ENCODE measurements at regions not wholly inside any gene's neighbourhood (a gene's known extent, or its start where the extent isn't known, plus 50 kb on each side); places are given as distances from the start of the nearest gene placed in this dataset.

DNA sequence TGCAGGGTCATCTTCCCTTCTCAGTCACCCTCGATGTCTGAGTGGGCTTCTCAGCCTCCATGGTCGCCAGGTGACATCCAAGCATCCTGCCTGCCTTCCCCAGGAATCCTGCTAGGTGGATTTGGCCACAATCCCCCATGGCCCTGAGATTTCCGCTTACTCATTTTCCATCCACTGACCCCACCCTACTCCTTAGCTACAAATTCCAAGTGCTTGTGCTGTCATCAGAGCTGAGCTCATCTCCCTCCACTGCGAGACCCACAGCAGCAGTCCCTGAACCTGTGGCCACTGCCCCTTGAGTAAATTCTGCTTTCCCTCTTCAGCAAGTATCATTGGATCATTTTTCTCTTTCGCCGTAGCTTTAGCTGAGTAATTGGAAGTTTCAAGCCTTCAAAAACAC lies 90.5 kb upstream of the ANKRD10 start:
- Mint-ChIP-seq H3K27ac (no peak overlapping the region), H3K4me1 (peaks cover 13% of the 10 kb centered on the region; the same call in 2 of the 3 replicates), H3K4me3 (no peak overlapping the region), H3K9me3 (no peaks in the 10 kb centered on the region), H3K36me3 (ENCODE audit: low read depth) (no peaks in the 10 kb centered on the region), H3K27me3 (ENCODE audit: insufficient read depth, low read depth, poor library complexity) (no peaks in the 10 kb centered on the region)
- Histone ChIP-seq H3F3A (replicated peaks; ENCODE audit: low read depth) (no peaks in the 10 kb centered on the region), H4K20me1 (replicated peaks; ENCODE audit: insufficient read depth) (no peaks in the 10 kb centered on the region), H3K4me1 (ENCODE audit: insufficient read depth) (no peaks in the 10 kb centered on the region; the same call in 1 of the 2 replicates), H3K36me3 (ENCODE audit: insufficient read depth) (no peaks in the 10 kb centered on the region), H3K27ac (ENCODE audit: low read depth) (no peak overlapping the region), H3K9me2 (ENCODE audit: insufficient read depth) (no peaks in the 10 kb centered on the region), H3K4me3 (no peak overlapping the region), H3K4me2 (no peak overlapping the region), H3K27me3 (ENCODE audit: insufficient read depth) (no peaks in the 10 kb centered on the region), H2AFZ (peak overlapping the region; percentile 96; the same call in 1 of the 2 replicates), H3K79me2 (replicated peaks; ENCODE audit: insufficient read depth) (no peaks in the 10 kb centered on the region)
- ATAC-seq (no peak), DNase-seq (ENCODE audit: low spot score) (no peak)
- TF ChIP-seq JUNB (IDR thresholded peaks at IDR 0.05; ENCODE audit: unreplicated experiment) (no peak), ZNF114 (CRISPR knock-in tag; IDR thresholded peaks at IDR 0.05) (no peak), STAT1 (IDR thresholded peaks at IDR 0.05; ENCODE audit: unreplicated experiment) (no peak), EZH2phosphoT487 (IDR thresholded peaks at IDR 0.05; ENCODE audit: unreplicated experiment) (no peak), NANOG (IDR thresholded peaks at IDR 0.05; ENCODE audit: borderline replicate concordance) (no peak), CREB1 (CRISPR knock-in tag; IDR thresholded peaks at IDR 0.05; ENCODE audit: low read depth) (no peak), ZNF331 (CRISPR knock-in tag; IDR thresholded peaks at IDR 0.05; ENCODE audit: low read depth) (no peak), EZH2 (IDR thresholded peaks at IDR 0.05; ENCODE audit: low read depth, unreplicated experiment) (no peak), POLR2AphosphoS5 (IDR thresholded peaks at IDR 0.05; ENCODE audit: low read depth) (no peak)
- TF ChIP-seq, protein P1, sequence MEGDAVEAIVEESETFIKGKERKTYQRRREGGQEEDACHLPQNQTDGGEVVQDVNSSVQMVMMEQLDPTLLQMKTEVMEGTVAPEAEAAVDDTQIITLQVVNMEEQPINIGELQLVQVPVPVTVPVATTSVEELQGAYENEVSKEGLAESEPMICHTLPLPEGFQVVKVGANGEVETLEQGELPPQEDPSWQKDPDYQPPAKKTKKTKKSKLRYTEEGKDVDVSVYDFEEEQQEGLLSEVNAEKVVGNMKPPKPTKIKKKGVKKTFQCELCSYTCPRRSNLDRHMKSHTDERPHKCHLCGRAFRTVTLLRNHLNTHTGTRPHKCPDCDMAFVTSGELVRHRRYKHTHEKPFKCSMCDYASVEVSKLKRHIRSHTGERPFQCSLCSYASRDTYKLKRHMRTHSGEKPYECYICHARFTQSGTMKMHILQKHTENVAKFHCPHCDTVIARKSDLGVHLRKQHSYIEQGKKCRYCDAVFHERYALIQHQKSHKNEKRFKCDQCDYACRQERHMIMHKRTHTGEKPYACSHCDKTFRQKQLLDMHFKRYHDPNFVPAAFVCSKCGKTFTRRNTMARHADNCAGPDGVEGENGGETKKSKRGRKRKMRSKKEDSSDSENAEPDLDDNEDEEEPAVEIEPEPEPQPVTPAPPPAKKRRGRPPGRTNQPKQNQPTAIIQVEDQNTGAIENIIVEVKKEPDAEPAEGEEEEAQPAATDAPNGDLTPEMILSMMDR (conservative IDR thresholded peaks at IDR 0.05; ENCODE audit: low read depth in 2 of 2) = no peak
- TF ChIP-seq, protein P2, sequence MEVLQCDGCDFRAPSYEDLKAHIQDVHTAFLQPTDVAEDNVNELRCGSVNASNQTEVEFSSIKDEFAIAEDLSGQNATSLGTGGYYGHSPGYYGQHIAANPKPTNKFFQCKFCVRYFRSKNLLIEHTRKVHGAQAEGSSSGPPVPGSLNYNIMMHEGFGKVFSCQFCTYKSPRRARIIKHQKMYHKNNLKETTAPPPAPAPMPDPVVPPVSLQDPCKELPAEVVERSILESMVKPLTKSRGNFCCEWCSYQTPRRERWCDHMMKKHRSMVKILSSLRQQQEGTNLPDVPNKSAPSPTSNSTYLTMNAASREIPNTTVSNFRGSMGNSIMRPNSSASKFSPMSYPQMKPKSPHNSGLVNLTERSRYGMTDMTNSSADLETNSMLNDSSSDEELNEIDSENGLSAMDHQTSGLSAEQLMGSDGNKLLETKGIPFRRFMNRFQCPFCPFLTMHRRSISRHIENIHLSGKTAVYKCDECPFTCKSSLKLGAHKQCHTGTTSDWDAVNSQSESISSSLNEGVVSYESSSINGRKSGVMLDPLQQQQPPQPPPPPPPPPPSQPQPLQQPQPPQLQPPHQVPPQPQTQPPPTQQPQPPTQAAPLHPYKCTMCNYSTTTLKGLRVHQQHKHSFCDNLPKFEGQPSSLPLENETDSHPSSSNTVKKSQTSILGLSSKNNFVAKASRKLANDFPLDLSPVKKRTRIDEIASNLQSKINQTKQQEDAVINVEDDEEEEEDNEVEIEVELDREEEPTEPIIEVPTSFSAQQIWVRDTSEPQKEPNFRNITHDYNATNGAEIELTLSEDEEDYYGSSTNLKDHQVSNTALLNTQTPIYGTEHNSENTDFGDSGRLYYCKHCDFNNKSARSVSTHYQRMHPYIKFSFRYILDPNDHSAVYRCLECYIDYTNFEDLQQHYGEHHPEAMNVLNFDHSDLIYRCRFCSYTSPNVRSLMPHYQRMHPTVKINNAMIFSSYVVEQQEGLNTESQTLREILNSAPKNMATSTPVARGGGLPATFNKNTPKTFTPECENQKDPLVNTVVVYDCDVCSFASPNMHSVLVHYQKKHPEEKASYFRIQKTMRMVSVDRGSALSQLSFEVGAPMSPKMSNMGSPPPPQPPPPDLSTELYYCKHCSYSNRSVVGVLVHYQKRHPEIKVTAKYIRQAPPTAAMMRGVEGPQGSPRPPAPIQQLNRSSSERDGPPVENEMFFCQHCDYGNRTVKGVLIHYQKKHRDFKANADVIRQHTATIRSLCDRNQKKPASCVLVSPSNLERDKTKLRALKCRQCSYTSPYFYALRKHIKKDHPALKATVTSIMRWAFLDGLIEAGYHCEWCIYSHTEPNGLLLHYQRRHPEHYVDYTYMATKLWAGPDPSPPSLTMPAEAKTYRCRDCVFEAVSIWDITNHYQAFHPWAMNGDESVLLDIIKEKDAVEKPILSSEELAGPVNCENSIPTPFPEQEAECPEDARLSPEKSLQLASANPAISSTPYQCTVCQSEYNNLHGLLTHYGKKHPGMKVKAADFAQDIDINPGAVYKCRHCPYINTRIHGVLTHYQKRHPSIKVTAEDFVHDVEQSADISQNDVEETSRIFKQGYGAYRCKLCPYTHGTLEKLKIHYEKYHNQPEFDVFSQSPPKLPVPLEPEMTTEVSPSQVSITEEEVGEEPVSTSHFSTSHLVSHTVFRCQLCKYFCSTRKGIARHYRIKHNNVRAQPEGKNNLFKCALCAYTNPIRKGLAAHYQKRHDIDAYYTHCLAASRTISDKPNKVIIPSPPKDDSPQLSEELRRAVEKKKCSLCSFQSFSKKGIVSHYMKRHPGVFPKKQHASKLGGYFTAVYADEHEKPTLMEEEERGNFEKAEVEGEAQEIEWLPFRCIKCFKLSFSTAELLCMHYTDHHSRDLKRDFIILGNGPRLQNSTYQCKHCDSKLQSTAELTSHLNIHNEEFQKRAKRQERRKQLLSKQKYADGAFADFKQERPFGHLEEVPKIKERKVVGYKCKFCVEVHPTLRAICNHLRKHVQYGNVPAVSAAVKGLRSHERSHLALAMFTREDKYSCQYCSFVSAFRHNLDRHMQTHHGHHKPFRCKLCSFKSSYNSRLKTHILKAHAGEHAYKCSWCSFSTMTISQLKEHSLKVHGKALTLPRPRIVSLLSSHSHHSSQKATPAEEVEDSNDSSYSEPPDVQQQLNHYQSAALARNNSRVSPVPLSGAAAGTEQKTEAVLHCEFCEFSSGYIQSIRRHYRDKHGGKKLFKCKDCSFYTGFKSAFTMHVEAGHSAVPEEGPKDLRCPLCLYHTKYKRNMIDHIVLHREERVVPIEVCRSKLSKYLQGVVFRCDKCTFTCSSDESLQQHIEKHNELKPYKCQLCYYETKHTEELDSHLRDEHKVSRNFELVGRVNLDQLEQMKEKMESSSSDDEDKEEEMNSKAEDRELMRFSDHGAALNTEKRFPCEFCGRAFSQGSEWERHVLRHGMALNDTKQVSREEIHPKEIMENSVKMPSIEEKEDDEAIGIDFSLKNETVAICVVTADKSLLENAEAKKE (CRISPR knock-in tag; IDR thresholded peaks at IDR 0.05) = no peak
- TF ChIP-seq, protein P3, sequence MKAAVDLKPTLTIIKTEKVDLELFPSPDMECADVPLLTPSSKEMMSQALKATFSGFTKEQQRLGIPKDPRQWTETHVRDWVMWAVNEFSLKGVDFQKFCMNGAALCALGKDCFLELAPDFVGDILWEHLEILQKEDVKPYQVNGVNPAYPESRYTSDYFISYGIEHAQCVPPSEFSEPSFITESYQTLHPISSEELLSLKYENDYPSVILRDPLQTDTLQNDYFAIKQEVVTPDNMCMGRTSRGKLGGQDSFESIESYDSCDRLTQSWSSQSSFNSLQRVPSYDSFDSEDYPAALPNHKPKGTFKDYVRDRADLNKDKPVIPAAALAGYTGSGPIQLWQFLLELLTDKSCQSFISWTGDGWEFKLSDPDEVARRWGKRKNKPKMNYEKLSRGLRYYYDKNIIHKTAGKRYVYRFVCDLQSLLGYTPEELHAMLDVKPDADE (IDR thresholded peaks at IDR 0.05) = no peak
- TF ChIP-seq, protein P4, sequence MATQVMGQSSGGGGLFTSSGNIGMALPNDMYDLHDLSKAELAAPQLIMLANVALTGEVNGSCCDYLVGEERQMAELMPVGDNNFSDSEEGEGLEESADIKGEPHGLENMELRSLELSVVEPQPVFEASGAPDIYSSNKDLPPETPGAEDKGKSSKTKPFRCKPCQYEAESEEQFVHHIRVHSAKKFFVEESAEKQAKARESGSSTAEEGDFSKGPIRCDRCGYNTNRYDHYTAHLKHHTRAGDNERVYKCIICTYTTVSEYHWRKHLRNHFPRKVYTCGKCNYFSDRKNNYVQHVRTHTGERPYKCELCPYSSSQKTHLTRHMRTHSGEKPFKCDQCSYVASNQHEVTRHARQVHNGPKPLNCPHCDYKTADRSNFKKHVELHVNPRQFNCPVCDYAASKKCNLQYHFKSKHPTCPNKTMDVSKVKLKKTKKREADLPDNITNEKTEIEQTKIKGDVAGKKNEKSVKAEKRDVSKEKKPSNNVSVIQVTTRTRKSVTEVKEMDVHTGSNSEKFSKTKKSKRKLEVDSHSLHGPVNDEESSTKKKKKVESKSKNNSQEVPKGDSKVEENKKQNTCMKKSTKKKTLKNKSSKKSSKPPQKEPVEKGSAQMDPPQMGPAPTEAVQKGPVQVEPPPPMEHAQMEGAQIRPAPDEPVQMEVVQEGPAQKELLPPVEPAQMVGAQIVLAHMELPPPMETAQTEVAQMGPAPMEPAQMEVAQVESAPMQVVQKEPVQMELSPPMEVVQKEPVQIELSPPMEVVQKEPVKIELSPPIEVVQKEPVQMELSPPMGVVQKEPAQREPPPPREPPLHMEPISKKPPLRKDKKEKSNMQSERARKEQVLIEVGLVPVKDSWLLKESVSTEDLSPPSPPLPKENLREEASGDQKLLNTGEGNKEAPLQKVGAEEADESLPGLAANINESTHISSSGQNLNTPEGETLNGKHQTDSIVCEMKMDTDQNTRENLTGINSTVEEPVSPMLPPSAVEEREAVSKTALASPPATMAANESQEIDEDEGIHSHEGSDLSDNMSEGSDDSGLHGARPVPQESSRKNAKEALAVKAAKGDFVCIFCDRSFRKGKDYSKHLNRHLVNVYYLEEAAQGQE (IDR thresholded peaks at IDR 0.05; ENCODE audit: unreplicated experiment) = no peak

All from GM23338 (cell line).